NCI-H2081 treated with DMSO at 0.1 percent for 48 hours (cell line): ENCODE measurements at regions not wholly inside any gene's neighbourhood (a gene's known extent, or its start where the extent isn't known, plus 50 kb on each side); places are given as distances from the start of the nearest gene placed in this dataset.
"Not testable (repeated sequence)": the region's sequence is repeated elsewhere in the genome, so short reads cannot be mapped to it uniquely, and the experiment has no call there.

Experiments used
- DNase-seq: peaks from one replicate; lab custom pipeline; 2025; lab: John Stamatoyannopoulos, UW

DNA sequence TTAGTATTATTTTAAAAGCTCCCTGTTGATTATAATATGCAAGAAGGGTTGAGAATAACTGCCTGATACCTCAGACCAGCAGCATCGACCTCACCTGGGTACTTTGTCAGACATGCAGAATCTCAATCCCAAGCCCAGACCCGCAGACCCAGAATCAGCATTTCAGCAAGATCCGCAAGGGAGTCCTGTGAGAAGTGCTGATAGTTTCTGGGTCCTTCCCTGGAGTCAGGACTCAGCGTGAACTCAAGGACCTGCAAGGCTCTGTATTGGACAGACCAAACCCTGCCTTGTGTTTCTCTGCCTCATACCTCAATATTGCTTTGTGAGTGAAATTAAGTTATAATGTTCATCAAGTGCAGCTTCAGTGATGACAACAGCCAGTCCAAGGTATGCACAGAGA, 149.5 kb upstream of the NPY start:
- no peak for DNase-seq

DNA sequence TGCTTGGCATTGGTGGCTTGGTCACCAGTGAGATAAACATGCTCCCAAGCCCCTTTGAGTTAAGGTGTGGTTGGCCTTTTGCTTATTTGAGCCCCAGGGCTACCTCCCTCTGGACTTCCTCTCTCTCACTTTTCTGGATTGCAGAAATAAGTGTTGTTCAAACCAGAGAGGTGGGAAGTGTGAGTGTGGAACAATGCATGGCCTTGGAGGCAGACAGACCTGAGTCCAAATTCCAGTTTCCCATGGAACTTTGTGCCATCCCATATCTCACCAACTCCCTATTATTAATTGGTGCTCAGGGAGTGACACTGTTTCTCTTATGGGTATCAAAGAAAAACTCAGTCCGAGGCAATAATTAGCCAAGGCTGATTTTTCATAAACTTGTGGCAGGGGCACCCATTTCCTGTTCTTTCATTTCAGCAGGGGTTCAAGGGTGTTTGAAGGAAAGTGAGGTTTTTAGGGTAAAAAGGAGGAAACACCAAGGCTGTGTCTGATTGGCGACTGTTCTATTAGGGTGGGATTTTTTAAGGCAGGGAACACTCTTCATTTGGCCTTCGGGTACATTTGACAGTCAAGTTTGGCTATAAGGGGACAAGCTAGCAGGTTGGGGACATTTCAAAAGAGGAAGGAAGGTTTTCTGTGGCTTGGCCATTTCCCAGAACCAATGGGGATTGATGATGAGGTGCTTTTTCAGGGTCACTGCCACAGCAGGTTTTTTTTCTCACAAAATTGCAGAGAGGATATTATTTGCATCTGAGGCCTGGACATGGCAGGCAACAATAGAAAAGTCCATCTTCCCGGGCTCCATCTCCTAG, 148.8 kb upstream of the NPY start:
- no peak for DNase-seq

DNA sequence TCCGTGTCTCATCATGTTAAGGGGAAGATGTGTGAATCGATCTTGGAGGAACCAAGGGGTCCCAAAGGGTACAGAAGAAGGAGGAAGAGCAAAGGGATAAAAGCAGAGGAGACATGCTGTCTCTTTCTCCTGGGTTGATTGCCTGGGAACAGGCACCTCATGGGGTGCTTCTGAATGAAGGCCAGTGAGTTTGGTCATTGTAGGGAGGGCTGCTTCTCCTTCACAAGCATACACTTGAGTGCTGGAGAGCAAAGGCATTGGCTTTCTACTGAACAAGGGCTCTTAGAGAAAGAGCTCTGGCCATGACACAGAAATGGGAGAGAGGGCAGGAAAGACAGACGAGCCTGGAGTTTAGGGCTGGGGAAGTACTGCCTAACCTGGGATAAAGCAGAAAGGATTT, 146.7 kb upstream of the NPY start:
- no peak for DNase-seq

DNA sequence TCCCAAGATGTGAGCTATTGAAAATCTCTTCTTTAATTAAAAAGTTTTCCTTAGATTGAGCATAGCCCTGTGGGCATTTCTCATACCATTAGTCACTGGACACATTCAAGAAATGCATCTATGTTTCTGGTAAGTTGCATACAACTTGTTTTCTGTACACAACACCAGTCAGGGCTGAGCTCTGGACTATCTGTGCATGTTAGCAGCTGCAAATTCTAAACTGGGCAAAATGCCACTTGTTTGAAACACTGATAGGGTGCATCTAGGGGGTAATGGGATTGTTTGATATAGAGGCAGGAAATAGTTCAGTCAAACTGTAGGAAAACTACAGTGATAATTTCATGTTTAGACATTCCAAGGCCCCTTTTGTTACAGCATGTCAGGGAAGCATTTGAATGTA, 145.6 kb upstream of the NPY start:
- DNase-seq: no peak

DNA sequence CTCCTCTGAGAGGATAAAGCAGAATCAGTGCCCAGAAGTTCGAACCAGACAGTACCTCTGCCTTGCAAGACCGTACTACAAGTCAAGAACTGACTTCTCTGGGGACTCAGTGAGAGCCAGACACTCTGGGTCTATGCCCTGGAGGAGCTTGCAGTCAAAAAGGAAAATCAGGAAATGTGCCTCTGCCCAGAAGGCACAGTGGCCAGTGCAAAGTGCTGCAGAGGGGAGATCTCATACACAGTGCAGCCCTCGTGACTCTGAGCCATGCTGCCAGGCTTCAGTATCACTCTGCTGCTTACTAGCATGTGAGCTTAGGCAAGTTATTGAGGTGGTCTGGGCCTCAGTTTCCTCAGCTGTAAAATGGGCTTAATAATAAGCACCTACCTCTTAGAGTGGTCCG, 144.0 kb upstream of the NPY start:
- DNase-seq: no peak

DNA sequence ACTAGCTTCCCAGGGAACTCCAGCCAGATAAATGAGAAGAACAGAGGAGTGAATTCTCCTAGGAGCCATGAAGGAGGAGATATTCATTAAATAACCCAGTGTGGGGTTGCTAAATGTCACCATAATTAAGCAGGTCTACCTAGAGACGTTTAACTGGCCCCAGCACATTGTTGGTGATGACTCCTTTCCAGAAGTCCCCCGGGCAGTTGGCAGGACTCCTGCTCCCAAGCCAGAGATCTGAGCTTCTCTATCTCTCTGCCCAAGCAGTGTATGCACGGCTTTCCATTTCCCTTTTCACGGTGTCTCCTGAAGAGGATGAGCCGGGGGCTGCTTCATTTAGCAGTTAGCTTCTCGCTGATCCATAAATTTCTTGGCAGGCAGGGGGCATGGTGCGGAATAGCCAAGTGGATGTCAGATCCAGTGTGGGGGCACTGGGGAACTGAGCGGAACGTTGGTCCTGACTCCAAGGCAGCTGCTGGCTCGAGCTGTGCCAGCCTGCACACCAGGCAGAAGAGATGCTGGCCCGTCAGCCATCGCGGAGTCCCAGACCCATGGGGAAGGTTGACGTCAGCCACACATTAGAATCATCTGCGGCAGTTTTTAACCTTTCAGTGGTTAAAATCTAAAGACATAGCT, 142.0 kb upstream of the NPY start:
- no peak for DNase-seq

DNA sequence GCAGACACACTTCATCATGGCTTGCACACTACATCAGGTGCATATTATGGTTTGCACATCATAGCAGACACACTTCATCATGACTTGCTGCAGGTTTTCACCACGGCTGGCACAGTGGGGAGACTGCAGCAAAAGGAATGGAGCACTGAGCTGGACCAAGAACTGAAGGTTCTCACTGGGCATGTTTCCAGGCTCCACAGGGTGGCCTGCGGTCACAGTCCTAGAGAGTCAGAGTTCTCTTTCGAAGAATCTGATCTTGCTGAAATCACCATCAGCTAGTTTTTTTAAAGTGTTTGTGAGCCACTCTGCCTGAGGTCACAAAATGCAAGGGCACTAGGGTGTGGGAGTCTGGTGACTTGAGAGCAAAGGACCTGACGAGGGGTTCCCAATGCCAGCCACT, 140.4 kb upstream of the NPY start:
- no peak for DNase-seq

DNA sequence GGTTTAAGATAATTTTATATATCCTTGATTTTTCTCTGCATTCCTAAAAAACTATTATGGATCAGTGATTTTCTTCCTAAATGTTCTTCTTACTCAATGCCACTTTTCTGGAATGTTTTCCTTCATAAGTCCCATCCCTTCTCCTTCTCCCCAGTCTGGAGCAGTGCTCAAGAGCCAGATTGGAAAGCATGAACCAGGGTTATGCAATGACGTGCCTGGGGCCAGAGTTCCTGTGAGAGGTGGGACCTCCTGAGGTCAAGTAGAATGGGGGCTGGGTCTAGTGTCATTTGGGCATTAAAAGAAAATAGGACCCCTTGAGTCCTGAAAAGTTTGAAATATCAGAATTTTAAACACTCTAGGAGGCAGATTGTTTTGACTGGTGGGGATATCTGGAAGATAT, 132.0 kb upstream of the NPY start:
- DNase-seq: no peak

DNA sequence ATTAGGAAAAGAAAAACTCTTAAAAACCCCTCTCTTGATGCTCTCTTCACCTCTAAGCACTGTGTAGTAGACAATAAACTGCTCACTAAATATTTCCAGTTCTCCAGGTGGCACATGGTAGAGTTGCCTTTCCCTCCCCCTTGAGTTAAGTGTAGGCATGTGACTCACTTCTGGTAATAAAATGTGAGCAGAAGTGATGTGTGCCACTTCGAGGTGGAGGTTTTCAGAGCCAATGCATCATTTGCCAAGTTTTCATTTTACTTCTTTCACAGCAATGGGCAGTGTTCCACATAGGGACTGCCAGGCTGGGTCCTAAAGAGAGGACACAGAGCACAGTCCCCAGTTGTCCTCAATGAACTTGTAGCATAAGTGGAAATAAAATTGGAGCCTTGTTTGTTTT, 131.6 kb upstream of the NPY start:
- no peak for DNase-seq

DNA sequence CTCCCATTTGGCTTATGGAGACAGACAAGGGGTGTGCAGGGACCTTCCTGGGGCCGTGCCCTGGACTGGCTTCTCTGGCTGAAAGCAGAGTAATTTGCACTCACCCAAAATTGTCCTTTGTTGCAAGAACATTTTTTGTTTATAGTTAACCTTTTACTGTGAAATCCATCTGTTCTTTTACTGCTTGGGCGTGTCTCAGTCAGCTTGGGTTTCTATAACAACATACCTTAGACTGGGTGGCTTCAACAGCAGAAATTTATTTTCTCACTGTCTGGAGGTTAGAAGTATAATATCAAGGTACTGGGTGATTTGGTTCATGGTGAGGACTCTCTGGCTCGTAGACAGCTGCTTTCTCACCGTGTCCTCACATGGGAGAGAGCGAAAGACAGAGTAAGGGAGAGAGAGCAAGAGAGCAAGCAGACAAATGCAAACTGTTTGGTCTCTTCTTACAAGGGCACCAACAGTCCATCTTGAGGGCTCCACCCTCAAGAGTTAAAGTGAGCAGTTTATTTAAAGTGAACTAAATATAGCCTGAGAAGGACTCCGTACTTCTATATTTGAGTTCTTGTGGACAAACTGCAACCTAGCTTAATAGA, 131.0 kb upstream of the NPY start:
- DNase-seq: no peak

DNA sequence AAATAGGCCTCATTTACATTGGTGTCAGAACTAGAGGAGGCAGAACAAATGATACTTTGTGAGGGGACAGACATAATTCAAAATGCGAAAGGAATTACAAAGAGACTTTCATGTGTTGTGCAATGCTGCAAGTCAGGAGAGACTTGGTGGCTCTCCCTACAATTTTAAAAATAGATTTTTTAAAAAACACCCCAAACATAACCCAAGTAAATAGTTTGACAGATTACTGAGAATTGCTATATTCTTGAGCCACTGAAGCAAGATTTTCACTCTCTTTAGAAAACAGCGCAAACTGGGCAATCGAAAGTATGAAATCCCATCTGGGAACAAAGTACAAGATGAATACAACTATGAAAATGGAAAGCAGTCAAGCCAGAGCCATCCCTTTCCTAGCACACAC, 126.3 kb upstream of the NPY start:
- no peak for DNase-seq

DNA sequence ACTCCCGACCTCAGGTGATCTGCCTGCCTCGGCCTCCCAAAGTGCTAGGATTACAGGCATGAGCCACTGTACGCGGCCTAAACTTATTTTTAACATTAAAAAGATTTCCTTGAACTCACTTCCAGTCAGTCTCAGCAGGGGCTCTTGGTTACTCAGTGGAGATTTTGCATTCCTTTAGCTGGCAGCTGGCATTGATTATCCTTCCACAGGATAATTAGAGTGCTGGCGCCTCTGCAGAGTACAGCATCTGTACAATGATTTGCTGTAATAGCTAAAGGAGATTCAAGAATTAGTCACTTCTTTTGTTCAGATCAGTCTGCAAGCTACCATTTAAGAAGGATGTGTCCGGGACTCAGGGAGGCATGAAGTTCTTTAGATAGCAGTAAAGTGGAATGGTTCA, 125.0 kb upstream of the NPY start:
- no peak for DNase-seq

DNA sequence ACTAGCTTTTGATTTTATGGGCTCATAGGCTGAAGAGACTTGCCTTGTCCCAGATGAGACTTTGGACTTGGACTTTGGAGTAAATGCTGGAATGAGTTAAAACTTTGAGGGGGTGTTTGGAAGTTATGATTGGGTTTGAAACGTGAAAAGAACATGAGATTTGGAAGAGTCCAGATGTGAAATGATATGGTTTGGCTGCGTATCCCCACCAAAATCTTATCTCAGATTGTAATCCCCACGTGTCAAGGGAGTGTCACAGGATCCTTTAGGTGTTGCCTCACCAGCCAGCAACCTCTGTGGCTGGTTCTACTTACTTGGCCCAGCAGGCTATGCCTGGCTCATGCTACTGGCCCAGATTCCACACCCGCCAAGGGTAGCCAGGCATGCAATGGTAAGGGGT, 119.6 kb upstream of the NPY start:
- no peak for DNase-seq

DNA sequence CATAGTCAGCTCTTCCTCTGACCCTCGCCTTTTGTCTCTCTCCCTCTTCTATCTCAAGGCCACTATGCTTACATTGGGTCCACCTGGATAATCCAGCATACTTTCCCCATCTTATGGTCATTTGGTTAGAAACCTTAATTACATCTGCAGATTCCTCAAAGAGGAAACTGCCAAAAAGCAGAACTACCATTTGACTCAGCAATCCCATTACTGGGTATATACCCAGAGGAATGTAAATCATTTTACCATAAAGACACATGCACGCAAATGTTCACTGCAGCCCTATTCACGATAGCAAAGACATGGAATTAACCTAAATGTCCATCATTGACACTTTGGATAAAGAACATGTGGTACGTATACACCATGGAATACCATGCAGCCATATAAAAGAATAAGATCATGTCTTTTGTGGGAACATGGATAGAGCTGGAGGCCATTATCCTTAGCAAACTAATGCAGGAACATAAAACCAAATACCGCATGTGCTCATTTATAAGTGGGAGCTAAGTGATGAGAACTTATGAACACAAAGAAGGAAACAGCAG, 114.8 kb upstream of the NPY start:
- DNase-seq: no peak

DNA sequence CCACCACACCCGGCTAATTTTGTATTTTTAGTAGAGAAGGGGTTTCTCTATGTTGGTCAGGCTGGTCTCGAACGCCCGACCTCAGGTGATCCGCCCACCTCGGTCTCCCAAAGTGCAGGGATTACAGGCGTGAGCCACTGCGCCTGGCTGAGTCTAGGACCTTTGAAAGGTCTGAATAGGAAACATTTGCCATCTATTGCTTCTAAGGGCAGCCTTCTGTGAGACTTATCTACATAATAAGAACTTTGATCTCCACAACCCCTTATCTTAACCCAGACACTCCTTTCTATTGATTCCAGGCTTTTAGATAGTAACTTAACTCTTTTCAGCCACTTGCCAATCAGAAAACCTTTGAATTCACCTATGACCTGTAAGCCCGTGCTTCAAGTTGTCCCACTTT, 112.0 kb upstream of the NPY start:
- not testable (repeated sequence) for DNase-seq

DNA sequence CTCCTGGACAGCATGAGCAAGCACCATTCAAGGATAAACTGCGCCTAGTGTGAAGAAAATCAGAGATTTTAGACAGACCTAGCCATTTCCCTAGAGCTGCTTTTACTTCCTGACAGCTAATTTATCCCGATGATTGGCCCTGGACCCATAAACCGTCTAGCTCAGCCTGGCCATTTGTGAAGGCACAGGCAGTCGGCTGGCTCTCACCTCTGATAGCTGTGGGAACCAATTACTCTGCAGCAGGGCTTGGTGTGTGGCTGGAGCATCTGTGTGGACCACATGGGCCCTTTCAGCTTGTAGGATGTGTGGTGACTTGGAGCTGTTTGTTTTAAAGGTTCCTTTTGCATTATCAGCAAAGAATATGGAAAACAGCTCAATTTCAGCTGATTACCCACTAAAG, 111.1 kb upstream of the NPY start:
- no peak for DNase-seq

DNA sequence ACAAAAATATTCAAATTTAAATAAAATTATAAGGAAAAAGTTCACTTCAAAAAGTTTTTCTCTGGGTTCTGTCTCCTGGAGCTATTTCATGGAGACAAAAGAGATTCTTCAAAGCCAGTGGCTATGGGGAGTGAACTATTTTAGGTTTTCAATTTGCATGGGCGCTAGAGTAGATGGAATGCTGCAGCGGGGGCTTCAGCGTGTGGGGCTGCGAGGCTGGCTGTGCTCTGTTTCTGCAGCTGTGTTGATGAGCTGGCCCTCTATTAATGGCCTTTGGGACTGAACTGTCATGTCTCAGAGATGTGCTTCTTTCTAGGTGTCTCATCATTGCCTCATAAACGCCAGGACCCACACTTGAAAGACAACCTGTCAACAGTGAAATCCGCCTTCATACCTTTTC, 108.4 kb upstream of the NPY start:
- DNase-seq: no peak

DNA sequence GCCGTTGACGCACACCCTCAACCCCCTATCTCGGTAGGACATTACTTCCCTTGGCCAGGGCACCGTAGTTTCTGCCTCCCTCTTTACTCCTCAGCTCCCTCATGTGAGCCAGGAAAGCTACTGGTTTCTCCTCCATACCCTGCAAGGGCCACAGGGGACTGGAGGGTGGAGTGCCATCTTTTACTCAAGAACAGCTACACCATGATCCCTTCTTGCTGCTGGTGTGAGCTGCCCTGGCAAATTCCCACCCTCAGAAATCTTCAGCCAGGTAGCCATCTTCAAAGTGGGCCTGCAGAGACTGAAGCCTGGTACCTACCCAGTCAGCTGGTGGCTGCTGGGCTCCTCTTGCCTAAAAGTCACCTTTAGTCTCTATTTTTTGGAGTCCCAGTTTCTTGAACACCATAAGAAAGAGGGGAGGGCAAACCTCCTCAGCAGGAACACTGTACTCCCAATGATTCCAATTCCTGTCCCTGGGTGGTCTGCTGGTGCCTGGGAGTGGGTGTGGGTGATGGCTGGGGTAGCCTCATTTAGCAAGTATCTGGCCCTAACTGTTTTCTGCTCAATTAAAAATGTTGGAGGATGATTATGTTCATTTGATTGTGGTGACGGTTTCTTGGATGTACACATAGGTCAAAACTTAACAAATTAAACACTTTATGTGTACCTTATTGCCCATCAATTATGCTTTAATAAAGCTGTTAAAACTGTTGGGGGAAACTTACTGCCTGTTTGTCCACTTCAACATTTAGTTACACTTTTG, 105.0 kb upstream of the NPY start:
- no peak for DNase-seq

DNA sequence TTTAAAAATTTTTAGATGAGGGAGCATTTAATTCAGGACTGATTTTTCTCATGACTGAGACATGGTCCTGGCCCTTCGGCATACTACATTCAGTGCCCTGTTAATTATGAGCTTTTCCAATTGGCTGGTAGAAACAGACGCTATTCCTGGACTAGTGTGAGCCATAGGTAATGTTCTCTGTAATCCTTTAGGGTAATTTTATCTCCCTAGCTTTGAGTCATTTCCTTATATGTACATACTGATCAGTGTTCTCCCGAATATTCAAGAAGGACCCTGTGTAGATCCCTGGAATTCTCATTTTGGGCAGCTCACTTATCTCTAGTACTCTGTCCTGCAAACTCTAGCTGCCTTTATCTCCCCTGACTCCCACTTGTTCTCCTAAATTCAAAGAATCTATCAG, 92.6 kb upstream of the NPY start:
- DNase-seq: no peak

DNA sequence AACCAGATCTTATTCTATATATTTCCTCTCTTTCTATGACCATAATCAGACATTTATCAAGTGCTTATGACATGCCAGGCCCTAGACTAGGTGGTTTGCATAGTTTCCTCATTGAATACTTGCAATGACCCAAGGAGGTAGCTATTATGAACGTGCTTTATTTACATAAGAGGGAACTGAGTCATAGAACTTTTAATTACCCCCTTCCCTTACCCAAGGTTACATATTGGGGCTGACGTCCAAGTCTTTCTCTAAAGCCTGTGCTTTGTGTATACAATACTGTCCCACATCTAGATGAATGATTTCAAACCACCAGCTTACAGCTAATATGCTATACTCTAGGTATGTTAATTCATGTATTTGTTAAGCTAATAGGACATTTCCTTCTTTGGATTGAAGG, 91.9 kb upstream of the NPY start:
- no peak for DNase-seq

DNA sequence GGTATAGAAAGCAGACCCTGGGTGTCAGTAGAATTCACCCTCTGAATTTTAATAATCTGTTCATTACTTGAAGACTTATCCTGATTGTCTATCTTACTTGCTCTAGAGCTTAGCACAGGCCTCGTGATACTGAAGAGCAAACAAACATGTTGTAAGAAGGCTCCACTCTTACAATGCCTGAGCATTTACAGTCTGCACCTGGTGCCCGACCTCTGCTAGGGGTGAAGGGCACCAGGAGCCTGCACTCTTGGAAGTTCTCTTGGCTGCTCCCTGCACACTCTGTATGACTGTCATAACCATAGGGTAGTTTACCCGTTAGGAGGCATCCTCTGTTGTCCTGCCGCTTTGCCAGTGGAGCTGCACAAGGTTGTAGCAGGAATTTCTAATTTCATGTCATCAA, 91.3 kb upstream of the NPY start:
- DNase-seq: no peak

DNA sequence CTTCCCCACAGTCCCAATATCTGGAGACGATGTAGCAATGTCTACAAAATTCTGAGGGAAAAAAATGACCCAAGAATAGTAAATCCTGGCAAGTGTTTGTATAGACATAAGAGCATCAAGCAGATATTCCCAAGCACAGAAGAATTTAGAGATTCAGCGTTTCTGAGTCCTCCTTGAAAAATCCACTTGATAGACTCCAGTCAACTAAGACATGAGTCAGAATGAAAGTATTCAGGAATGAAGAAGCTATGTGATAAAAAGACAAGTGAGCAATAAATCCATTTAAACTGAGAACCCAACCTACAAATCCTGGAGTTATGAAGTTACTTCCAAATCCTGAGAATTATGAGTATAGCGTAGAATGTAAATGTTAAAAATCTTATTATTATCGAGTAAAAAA, 86.1 kb upstream of the NPY start:
- DNase-seq: no peak

DNA sequence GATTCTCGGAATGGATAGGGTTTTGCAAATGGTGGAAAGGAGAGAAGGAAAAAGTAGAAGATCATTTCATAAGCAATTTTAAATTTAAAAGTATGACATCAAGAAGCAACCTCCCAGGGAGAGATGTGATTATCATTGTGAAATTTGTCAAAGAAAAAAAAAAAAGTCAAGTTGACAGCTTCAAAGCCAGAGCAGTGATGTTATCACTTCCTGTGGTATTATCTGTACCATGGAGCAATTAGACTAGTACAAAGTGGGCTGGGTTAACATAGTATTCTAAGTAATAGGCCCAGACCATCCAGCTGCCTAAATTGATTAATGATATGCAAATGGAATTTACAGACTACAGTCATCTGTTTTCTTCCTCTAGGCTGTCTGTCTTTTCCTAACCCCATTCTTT, 84.0 kb upstream of the NPY start:
- DNase-seq: no peak
